Gastrocnemius medialis (tissue), 4 donors: ENCODE measurements at regions not wholly inside any gene's neighbourhood (a gene's known extent, or its start where the extent isn't known, plus 50 kb on each side); places are given as distances from the start of the nearest gene placed in this dataset.
A peak's percentile ranks its signal among the peaks of the same experiment; 100 is the strongest.

Source experiments
- CTCF ChIP-seq, 5 experiments: fragments of 450-650 bp in 3 of 5; fragments of 200-600 bp in 2 of 5; sonication (generic) in 2 of 5; IDR thresholded peaks in 4 of 5; conservative IDR thresholded peaks in 1 of 5; 1 replicate in 4 of 5; 2 replicates in 1 of 5; pipeline ENCODE4 v1.5.1; 2016 to 2019; ENCODE audit warnings: antibody characterized with exemption in 5 of 5, mild to moderate bottlenecking in 3 of 5, moderate library complexity in 3 of 5
- POLR2A ChIP-seq, 2 donors: fragments of 450-650 bp; IDR thresholded peaks; one replicate each; pipeline ENCODE4 v1.6.1; 2017; ENCODE audit warnings: antibody characterized with exemption in 2 of 2, mild to moderate bottlenecking in 2 of 2, moderate library complexity in 2 of 2

GRCh38 chr18:60549338-60549960, 176.9 kb upstream of the MC4R start:
- peak in 4 of 5 experiments; percentile 18 to 52 (median 41) for TF ChIP-seq CTCF (IDR thresholded peaks at IDR 0.05 in 4 of 5, conservative IDR thresholded peaks at IDR 0.05 in 1 of 5)
- no peak for TF ChIP-seq POLR2A (IDR thresholded peaks at IDR 0.05)
